Inflammatory macrophage treated with lipopolysaccharide for 1 hour (primary cell): ENCODE measurements at regions not wholly inside any gene's neighbourhood (a gene's known extent, or its start where the extent isn't known, plus 50 kb on each side); places are given as distances from the start of the nearest gene placed in this dataset.
"Not testable (repeated sequence)": the region's sequence is repeated elsewhere in the genome, so short reads cannot be mapped to it uniquely, and the experiment has no call there.

Source experiments
- DNase-seq, 2 donors: peaks; one replicate each; pipeline ENCODE4 v3.0.0-alpha.2; 2020 to 2022

DNA sequence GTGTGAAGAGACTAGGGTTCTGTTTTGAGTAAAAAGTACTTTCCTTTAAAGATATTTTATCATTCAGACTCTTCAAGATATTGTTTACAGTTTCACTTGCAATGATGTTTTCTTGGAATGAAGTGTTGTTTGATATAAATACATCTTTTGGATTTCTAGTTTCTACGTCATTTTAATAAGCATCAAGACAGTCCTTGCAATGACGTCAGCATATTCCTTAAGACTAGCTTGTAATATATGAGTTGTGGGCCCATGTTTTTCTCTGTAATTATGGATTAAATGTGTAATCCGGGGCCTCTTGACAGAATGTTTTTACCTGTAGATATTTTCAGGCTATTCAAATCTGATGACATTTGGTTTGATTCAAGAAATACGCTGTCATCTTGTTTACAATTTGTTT, 66.1 kb downstream of the RBMX2 start:
- no peak for DNase-seq

DNA sequence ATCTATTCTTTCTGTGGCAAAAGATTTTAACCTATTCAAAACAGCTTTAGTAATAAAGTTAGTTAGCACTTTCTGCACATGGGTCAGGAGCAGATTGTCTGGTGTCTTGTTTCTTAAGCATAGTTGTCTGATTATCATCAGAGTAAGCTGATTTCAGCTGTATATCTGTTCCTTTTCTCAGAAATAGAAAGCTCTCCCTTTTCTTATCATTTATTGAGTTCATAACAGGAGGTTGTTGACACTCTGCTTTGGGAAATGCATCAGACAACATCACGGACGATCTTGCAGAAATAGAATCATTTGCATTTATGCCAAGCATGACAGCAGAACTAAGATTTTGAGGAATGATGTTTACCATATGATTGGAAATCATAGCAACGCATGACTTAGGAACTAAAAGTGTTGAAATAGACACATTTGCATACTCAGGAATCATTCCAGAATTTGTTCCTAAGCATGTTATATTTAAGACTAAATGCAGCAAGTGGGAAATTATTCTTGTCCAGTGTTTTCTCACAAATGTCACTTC, 66.7 kb downstream of the RBMX2 start:
- DNase-seq = no peak

DNA sequence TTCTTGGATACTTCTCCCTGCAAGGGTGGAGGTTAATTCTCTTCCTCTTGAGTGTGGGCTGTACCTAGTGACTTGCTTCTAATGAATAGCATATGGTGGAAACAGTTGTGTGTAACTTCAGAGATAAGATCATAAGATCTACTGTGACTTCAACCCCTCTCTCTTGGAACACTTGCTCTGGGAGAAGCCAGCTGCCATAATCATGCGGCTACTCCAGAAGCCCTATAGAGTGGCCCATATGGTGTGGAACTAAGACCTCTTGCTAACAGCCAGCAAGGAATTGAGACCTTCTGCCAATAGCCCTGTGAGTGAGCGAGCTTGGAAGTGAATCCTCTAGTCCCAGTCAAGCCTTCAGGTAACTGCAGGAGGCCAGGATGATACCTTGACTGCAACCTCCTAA, 81.1 kb downstream of the RBMX2 start:
- no peak for DNase-seq

DNA sequence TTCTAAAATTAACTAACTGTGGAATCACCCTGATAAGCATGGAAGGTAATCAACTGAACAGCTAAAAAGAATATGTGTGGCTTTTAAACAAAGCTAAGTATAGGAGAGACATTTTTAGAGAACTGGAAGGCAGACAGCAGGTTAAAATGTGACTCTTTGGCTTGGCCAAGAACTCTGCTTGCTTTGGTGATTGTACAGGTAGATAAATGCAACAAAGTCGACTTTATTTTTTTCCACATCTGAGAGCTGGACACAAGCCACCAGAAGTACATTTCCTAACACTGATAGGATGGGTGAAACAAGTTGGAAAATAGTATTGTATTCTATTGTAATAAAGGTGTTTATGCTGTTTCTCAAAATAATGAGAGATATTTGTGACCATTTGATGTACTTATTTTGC, 84.1 kb downstream of the RBMX2 start:
- DNase-seq = no peak

DNA sequence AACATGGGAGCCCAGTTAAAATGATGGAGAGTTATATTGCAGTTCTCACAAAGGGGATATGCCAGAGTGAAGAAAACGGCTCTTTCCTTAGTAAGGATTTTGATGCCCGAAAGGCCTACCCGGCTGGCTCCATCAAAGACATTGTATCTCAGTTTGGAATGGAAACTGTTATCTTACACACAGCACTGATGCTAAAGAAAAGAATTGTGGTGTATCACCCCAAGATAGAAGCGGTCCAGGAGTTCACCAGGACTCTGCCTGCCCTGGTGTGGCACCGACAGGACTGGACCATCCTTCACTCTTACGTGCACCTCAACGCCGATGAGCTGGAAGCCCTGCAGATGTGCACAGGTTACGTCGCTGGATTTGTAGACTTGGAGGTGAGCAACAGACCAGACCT, 93.7 kb downstream of the RBMX2 start:
- DNase-seq = not testable (repeated sequence)

DNA sequence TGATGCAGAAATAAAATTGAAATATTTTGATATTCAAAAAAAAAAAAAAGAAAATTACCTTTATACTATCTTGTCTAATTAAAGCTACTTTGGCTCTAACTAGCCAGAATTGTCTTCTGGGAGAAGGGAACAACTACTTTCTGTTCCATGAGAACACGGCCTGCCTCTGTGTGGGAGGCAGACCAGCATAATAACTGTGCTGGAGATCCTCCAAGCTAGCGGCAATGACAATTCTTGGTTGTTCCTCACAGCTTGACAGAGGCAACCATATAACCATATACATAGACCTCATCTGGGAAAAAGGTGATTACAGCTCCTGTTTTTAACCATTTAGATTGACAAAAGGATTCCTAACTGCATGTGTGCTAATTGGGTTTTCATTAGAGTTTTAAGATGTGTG, 95.7 kb downstream of the RBMX2 start:
- no peak for DNase-seq

DNA sequence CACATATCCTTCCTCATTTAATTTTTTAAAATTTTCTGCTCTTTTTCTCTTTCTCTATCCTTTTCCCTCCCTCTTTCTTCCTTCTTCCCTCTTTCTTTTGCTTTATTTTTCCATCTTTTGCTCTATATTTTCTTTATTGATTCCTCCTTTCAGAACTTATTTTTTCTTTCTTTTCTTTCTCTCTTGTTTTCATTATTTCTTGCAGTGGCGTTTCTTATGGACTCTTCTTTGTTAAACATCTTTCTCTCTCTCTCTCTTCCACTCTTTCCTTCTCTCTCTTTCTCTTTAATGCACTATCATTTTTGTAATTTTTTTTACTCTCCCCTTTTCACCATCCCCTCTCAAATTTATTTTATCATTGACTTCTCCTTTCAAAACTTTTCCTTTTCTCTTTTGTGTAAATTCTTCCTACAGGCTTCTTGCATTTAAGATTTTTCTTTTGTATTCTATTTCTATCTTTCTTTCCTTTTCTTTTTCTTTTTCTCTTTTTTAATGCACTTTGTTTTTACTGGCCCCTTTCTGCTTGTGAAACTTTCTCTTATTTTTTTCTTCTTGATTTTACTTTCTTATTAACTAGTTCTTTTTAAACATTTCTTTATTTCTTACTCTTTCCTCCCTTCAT, 97.0 kb downstream of the RBMX2 start:
- no peak for DNase-seq

DNA sequence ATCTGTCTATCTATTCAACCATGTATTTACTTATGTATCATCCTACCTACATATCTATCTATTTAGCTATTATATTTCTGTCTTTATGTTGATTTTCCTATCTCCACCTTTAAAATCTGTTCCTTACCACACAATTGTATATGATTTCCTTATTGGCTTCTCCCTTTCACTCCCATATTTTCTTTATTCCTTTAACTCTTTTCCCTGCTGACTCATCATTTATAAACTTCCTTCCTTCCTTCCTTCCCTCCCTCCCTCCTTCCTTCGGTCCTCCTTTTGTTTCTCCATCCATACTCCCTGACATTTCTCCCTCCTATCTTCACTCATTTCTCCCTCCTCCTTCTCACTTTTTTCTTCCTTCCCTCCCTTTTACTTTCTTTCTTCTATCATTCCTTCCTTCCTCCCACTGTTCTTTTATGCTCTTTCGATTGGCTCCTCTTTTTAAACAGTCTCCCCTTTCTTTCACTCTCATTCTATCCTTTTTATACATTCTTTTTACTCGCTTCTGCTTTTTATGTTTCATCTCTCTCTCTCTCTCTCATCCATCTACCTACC, 100.3 kb downstream of the RBMX2 start:
- DNase-seq = no peak

DNA sequence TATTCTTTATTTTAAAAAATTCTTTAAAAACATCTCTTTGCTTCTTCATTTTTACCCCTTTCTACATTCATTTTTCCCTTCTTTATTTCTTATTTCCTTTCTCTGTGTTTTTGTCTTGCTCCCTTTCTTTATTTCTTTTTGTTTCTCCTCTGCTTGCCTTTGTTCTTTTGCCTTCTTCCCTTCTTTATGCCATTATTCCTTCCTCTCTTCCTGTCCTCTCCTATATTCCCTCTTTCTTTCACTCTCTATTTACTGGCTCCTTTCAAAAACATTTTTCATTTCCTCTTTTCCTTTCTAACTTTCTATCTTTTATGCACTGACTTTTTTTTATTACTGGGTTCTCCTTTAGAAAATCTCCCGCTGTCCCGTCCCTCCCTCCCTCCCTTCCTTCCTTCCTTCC, 102.2 kb downstream of the RBMX2 start:
- no peak for DNase-seq

DNA sequence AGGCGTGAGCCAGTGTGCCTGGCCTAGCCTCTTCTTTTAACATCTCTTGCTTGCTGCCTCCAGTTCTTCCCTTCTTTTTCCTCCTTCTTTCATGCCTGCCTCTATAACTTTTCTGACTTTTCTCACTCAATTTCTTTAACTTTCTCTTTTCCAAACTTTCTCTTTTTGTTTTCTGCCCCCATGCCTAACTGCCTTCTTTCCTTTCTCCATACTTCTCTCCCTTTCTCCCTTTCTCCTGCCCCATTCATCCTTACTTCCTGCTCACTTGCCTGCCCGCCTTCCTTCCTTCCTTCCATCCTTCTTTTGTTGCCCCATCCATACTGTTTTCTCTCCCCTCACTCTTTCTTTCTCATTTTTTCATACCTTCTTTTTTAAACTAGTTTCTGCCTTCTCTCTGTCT, 105.2 kb downstream of the RBMX2 start:
- no peak for DNase-seq

DNA sequence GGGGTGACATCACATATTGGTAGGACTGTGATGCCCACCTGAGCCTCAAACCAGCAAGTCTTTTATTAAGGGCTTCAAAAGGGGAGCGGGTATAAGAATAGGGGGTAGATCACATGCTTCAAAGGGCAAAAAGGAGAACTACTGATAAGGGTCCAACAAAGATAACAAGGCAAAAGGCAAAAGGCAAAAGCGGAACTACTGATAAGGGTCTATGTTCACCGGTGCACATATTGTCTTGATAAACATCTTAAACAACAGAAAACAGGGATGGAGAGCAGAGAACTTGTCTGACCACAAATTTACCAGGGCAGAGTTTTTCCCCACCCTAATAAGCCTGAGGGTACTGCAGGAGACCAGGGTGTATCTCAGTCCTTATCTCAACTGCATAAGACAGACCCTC, 110.7 kb downstream of the RBMX2 start:
- DNase-seq = not testable (repeated sequence)

DNA sequence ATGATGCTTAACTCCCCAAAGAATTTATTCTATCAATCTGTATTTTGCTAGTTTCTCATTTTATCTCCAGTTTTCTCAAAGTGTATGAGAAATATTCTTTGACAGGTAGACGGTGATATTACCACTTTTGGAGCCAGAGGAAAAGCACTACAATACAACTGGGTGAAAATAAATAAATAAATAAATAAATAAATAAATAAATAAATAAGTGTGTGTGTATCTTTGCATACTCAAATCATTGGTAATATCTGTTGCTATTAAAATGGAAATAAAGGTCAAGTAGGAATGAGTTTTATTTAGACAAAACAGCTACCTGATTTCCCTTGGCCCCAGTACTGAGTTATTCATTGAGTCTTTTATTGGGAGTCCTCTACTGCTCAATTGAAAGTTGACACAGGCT, 114.3 kb downstream of the RBMX2 start:
- DNase-seq = no peak

DNA sequence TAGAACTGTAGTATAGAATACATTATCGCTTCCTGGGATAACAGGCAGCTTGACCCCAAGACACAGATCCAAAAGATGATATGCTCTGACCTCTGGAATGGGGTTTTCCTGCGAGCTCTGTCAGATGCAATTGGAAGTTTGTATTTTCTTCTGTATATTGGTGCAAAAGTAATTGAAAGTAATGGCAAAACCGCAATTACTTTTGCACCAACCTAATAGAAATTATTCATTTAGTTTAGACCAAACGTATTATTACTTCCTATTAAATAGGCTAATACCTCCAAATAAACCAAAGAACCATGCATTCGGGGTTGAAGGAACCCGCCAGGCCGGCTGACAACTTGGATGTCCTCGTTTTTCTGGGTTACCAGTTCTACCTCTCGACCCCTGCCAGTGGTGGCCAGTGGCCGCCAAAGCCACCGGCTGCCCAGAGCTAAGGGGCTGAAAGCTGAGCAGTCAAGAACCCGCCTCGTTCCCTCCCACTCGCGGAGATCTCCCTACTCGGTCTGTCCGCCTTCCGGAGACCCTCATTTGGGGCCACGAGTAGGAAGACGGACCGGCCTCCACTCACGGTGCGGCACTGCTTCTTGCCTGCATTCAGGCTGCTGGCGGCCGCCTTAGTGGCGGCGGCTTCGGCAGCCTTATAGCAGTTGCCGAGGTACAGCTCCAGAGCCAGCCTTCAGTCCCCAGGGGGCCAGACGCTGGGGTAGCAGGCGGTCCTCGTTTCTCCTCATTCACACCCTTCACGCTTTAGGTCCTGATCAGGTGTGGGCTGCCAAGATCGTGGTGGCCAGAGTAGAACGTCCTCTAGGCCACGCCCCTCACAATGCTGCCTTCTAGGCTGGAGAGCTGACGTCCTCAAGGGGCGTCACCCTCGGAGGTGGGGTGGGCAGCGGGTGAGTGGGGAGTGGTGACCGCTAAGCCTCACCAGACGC, 121.9 kb downstream of the RBMX2 start:
- no peak for DNase-seq

DNA sequence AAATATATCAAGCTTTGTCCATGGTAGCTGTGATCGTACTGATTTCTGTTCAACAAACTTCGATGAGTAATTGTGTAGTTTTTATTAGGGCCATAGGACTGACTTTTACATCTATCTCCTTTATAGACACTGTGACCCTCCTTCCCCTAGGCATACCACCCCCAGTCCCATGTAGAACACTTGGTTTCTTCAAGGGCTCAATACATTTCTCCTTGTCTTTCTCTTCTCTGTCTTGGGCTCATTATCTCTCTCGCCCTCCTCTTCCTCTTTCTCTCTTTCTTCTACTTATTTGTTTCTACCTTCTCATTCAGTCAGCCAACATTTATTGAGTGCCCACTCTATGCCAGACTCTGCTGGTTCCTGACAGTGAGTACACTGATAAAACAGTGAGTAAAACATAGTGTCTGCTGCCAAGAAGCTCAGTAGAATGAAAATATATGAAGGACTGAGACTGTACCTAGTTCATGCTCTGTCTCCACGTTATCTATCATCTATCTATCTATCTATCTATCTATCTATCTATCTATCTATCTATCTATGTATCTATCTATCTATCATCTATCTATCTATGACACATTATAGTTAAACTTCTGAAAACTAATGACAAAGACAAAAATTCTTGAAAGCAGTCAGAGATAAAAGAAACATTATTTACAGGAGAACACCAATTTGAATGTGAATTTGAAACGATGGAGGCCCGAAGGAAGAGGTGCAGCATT, 122.8 kb downstream of the RBMX2 start:
- no peak for DNase-seq

DNA sequence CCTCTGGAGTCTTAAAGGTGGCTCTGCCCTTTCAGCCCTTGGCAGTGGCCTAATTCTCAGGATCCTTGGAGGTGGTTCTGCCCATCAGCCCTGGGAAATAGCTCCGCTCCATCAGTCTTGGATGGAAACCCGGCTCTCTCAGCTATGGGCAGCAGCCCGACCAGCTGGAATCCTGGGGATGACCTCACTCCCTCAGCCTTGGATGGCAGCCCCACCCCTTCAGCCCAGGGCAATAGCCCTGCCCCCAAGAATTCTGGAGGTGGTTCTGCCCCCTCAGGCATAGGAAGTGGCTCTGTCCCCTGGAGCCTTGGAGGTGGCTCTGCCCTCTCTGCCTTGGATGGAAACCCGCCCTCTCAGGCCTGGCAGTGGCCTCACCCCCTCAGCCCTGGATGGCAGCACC, 127.7 kb downstream of the RBMX2 start:
- no peak for DNase-seq

DNA sequence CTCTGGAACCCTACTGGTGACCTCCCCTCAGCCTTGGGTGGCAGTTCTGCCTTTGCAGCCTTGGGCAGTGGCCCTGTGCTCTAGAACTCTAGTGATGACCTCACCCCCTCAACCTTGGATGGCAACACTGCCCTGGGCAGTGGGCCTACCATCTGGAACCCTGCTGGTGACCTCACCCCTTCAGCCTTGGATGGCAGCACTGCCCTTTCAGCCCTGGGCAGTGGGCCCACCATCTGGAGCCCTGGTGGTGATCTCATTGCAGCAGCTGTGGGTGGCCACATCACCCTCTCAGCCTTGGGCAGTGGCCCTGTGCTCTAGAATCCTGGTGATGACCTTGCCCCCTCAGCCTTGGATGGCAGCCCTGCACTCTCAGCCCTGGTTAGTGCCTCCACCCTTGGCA, 129.3 kb downstream of the RBMX2 start:
- DNase-seq = no peak

DNA sequence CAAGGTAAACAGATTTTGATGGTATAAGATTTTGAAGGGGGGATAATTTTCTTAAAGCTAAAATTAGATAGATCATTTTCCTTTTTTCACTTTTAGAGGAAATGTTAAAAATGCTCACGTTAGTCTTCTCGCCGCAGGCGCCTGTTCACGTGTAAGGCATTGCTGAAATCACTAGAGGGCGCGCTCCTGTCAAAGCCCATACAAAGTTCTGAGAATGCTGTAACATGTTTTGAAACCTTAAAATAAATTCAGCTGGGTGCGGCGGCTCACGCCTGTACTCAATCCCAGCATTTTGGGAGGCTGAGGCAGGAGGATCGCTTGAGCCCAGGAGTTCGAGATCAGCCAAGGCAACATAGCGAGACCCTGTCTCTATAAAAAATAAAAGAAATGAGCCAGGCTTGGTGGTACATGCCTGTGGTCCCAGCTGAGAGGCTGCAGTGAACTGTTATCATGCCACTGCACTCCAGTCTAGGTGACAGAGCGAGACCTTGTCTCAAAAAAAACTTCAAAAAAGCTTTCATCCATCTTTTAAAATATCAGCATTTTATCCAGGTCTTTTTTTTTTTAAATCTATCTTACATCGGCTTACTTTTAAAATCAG, 138.0 kb downstream of the RBMX2 start:
- DNase-seq = peak; percentile 13 to 39

DNA sequence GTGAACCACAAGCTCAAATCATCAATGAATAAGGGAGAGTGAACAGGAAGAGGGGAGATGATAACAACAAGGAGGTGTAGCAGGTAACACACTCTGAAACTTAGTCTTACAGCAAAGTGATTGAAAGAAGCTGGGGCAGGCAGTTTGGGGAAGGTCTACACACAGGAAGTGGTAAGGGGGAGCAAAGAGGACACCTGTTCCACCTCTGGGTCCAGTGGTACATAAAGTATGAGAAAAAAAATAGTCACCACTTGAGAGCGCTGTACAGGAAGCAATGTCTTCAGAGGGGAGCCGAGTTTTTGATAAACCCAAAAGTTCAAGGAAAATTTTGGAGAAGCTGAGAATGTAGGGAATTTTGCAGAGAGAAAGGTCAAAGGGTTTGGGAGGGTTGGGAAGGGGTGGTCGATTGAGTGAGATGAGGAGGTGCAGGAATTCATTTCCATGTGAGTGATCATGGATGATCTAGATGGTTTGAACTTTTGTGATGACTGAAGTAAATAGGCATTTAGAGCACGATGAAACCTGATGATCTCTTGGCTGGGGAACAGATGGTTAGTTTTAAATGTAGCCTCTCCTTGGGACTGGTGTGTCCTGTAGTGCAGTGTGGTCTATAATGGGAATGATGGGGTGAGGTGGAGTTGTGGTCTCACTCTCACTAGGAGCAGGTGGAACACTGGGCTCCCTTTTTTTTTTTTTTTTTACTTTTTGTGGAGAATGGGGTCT, 142.0 kb downstream of the RBMX2 start:
- no peak for DNase-seq

DNA sequence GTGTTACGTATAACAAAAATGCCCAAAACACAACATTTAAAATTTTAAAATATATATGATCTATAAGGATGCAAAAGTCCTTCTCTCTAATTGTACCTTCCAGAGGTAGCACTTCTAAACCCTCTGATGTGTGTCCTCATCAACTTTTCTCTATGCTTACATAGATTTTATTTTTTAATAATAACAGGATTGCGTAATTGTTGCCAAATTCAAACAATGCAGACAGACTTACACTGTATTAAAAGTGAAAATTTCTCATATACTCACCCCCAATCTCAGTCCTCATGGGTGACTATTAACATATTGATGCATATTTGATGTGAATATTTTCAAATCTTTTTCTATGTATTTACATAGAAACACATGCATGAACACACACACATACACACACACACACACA, 144.0 kb downstream of the RBMX2 start:
- no peak for DNase-seq

DNA sequence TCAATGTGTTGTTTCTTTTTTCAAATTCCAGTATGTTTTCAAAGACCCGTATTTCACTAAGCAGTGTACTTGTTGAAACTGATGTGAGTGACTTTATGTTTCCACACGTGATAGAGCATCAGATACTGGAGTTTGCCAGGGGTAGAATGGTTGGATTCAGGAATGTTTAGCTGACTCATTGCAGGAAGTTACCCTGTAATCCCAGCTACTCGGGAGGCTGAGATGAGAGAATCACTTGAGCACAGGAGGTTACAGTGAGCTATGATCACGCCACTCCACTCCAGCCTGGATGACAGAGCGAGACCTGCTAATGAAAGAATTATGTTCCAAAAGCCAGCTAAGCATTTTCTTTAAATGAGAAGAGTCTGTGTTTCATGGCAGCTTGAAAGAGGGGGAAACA, 147.6 kb downstream of the RBMX2 start:
- DNase-seq = not testable (repeated sequence)

DNA sequence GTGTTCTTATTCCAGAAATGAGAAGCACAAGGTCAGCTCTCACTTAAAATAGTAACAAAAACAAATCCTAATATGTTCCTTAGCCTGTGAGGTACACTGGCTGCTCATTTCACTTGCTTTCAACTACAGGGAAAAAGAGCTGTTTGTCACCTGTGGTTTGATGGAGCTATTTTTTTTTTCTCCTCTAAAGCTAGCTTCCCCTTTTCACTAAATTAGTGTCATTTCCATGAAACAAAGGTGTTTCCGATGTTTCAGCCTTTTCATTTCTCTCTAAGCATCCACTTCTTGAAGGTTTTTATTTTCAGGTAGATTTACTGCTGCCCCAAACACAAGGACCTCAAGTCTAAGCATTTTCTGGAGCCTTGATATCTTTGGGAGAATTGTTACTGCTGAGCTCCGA, 148.6 kb downstream of the RBMX2 start:
- no peak for DNase-seq

DNA sequence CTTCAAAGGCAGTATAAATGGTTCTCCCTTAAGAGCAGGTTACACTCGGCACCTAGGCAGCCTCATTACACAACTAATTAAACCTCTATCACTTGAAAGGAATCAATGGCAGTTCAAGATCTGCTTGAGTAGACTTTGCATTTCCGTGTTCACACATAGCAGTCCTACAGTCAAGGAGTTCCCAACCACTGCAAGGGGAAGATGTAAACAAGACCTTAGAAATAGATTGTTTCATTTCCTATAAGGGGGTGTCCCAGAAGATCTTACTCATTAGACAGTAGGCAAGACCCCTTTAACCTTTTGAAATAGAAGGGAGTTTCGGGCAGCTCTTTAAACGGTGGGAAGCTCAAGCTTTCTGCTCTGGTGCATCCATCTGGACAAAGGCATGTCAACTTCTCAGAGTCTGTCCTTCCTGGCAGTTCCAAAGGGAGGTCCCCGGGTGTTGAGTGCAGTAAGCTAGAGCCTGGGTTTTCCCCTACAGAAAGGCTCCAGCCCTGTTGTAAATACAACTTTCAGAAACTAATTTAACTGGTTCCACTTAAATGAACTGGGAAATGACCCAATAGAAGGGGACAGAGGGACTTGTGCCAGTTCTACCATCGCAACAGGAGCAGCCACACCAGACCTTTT, 150.8 kb downstream of the RBMX2 start:
- no peak for DNase-seq
